ENCODE measurements at regions not wholly inside any gene's neighbourhood (a gene's known extent, or its start where the extent isn't known, plus 50 kb on each side); places are given as distances from the start of the nearest gene placed in this dataset.

DNA sequence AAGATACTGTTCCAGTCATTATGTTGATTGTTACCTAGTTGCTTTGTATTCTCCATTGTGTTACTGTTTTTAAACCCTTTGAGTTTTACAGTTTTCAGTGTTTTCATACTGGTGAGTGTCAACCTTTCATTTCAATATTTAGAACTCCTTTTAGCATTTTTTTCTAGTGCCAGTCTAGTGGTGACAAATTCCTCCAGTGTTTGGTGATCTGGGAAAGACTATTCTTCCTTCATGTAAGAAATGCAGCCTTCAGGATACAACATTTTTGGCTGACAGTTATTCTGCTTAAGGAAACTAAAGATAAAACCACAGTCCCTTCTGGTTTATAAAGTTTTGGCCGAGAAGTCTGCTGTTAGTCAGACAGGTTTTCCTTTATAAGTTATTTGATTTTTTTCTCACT lies 143.8 kb downstream of the ETAA1 start:
- no peak overlapping the region for H3K4me3 Mint-ChIP-seq
- peaks cover 20% of the 10 kb centered on the region for H3K9me3 Mint-ChIP-seq
- H3K27ac Mint-ChIP-seq = no peak overlapping the region
- no peaks in the 10 kb centered on the region for H3K27me3 Mint-ChIP-seq
- DNase-seq = no peak
- H3K4me1 Mint-ChIP-seq = no peaks in the 10 kb centered on the region
- H3K36me3 Mint-ChIP-seq (ENCODE audit: low read depth) = no peaks in the 10 kb centered on the region
- ATAC-seq = no peak

DNA sequence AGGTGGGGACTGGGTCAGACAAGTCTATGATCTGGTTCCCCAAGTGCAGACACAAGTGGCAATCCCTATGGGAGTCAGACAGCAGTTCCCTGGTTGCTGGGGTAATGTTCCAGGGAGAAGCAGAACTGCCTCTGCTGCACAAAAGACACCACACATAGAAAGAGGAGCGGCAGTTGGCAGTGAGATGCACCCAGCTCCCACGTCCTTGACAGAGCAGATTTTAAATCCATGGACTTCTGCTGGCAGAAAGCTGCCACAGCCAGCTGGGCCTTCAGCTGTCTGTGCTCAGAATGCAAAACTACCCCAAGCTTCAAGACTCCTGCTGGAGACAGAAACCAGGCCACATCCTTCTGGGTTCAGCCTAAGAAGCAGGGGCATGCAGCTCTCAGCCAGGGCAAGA lies 147.2 kb downstream of the ETAA1 start:
- no peak overlapping the region for H3K27ac Mint-ChIP-seq
- DNase-seq (no peak), ATAC-seq (no peak)
- no peaks in the 10 kb centered on the region for H3K36me3 Mint-ChIP-seq (ENCODE audit: low read depth)
- peaks cover 12% of the 10 kb centered on the region for H3K9me3 Mint-ChIP-seq
- peaks cover 2% of the 10 kb centered on the region for H3K27me3 Mint-ChIP-seq
- H3K4me1 Mint-ChIP-seq = no peaks in the 10 kb centered on the region
- no peak overlapping the region for H3K4me3 Mint-ChIP-seq

DNA sequence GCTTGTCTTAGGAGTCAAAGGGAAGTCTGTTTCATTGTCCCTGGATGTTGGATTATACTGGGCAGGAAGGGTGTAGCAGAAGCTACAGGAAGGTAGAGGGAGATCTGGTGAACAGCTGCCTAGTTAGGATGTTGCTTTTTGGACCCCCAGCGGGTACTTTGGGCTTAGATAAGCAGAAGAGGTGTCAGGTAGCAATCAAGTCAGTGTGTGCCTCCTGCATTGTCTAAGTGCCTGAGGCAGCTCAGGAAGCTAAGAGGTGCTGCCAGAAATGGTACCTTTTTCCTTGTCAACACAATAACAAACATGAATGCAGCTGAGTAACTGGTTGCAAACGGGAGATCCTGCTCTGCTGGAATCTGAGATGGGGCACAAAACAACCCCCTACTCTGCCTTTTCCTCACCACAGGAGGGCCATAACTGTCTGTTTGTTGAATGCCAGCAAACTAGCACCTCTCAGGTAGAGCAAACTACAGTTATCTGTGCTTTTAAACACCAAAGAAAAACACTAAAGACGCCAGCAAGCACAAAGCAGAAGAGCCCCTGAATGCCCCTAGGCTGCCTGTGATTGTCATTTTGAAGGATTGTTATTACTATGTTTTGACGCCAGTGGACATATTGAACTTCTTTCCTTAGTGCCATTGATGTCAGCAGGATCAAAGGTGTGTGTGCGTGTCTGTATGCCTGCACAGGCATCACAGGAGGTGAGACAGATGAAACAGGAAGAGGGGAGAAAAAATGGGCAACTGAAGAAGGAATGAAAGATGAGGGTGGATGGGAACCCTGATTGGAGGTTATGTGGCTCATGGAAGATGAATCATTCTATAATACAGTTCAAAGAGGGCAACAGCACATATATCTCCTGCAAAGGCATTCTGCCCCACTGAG lies 151.4 kb downstream of the ETAA1 start:
- no peak for DNase-seq
- Mint-ChIP-seq H3K27me3 (peaks cover 2% of the 10 kb centered on the region), H3K9me3 (peaks cover 4% of the 10 kb centered on the region), H3K4me3 (no peak overlapping the region), H3K4me1 (no peaks in the 10 kb centered on the region), H3K27ac (no peak overlapping the region), H3K36me3 (ENCODE audit: low read depth) (no peaks in the 10 kb centered on the region)
- ATAC-seq = no peak

DNA sequence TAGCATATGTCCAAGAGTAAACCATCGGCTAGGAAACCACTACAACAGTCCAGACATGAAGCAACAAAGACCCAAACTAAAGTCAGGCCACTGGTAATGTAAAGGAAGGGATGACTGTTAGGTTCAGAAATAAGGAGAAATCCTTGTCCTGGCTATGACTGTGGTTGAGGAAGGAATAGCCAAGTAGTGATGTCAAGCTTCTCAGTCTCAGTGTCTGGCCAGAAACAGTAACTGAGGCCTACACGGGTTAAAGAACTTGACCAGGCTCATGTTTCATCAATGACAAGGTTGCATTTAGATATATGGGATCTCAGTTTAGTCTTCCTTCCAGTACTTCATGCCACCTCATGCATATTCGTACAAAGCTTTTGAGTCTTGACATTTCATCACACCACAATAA lies 162.0 kb downstream of the ETAA1 start:
- H3K9me3 Mint-ChIP-seq = peaks cover 4% of the 10 kb centered on the region
- H3K4me3 Mint-ChIP-seq = no peak overlapping the region
- H3K27ac Mint-ChIP-seq = no peak overlapping the region
- DNase-seq = no peak
- ATAC-seq = no peak
- no peaks in the 10 kb centered on the region for H3K36me3 Mint-ChIP-seq (ENCODE audit: low read depth)
- no peaks in the 10 kb centered on the region for H3K4me1 Mint-ChIP-seq
- no peaks in the 10 kb centered on the region for H3K27me3 Mint-ChIP-seq

DNA sequence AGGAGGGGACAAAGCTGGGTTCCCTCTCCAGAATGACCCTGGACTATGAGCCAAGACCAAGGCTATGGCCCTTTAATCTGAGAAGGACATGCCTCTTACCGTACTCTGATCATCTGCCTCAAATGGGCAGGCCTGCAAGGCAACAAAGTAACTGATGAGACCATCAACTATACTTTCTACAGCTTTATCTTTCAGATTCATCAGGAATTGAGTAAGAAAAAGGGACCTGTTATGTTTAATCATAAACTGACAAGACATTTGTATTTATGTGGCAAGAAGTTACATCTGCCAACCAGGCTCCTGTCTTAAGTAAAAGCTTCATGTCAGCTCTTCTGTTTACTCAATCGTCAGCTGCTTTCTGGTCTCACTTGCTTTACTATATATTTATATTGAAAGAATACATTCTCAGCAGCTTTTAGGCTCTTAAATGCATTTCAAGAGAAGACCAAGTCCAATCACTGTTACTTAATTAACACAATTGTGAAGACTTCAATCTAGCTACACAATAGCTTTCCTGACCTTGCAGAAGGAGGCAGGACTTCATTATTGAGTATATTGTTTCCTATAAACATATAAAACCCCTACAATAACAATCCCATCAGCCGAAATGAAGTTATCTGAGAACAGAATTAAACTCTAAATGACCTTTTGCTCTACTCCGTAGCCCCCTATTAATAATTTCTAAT lies 163.8 kb downstream of the ETAA1 start:
- DNase-seq (no peak), ATAC-seq (no peak)
- H3K36me3 Mint-ChIP-seq (ENCODE audit: low read depth) = no peaks in the 10 kb centered on the region
- H3K9me3 Mint-ChIP-seq = peaks cover 4% of the 10 kb centered on the region
- no peaks in the 10 kb centered on the region for H3K4me1 Mint-ChIP-seq
- H3K27ac Mint-ChIP-seq = no peak overlapping the region
- H3K27me3 Mint-ChIP-seq = no peaks in the 10 kb centered on the region
- no peak overlapping the region for H3K4me3 Mint-ChIP-seq

DNA sequence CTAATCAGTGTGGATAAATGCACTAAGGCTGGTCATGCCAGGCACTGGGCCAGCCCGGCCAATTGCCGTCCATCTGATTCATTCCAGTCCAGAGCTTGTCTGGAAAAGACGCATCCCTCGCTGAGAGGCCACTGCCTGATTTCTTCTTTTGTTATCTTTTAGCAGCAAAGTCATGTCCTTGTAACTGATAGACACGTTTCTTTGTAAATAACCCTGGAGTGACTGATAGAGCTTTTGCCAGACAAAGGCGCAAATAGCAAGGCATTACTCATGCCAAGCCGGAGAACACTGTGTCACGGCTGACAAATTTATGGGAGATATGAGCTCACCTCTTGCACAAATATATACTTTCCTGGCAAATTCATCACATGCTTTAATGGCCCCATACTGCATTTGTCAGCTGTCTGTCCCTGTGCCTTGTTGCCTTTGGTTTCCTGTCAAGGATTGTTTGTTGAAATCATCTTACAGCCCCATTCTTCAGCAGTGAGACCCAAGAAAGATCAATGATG lies 164.4 kb downstream of the ETAA1 start:
- H3K27me3 Mint-ChIP-seq = no peaks in the 10 kb centered on the region
- H3K36me3 Mint-ChIP-seq (ENCODE audit: low read depth) = no peaks in the 10 kb centered on the region
- no peak overlapping the region for H3K4me3 Mint-ChIP-seq
- ATAC-seq (no peak), DNase-seq (no peak)
- no peak overlapping the region for H3K27ac Mint-ChIP-seq
- H3K9me3 Mint-ChIP-seq = peaks cover 4% of the 10 kb centered on the region
- H3K4me1 Mint-ChIP-seq = no peaks in the 10 kb centered on the region

DNA sequence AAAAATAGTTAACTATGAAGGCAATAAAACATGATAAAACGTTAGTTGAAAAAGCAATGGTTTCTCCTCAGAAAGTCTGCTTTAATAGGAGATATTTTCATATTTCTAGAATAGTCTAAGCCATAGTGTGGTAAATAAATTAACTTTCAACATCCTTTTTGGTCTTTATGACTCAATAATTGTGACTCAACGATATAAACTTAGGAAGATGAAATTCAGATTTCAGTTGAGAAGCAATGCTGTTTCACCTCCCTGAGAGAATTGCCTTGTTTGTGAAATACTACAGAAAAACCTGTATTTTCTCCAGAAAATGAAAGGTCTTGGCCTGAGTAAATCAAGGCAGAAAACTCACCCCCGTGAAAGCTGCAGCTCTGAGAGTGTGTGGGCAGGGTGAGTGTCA lies 166.9 kb downstream of the ETAA1 start:
- H3K27me3 Mint-ChIP-seq = no peaks in the 10 kb centered on the region
- ATAC-seq = no peak
- no peaks in the 10 kb centered on the region for H3K4me1 Mint-ChIP-seq
- no peak overlapping the region for H3K4me3 Mint-ChIP-seq
- DNase-seq = no peak
- H3K9me3 Mint-ChIP-seq = peaks cover 4% of the 10 kb centered on the region
- H3K27ac Mint-ChIP-seq = no peak overlapping the region
- no peaks in the 10 kb centered on the region for H3K36me3 Mint-ChIP-seq (ENCODE audit: low read depth)

DNA sequence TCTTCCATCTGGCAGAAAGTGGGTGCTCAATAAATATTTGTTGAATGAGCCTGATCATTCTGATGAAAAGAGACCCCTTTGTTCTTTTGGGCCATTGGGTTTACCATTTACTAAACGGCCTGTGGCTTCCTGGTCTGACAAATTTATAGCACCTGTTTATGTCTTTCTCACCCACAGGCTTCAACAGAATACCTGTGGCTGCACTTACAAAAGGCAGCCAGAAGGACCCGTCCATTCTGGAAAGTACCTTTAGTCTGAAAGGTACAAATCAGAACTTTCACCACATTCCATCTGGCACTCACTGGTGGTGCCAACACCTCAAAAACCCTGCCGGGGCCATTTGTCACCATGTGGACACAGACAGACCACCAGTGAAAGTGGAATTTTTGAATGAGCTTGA lies 167.5 kb downstream of the ETAA1 start:
- ATAC-seq = no peak
- DNase-seq = no peak
- H3K4me1 Mint-ChIP-seq = no peaks in the 10 kb centered on the region
- no peak overlapping the region for H3K27ac Mint-ChIP-seq
- no peaks in the 10 kb centered on the region for H3K36me3 Mint-ChIP-seq (ENCODE audit: low read depth)
- H3K4me3 Mint-ChIP-seq = no peak overlapping the region
- H3K27me3 Mint-ChIP-seq = no peaks in the 10 kb centered on the region
- peaks cover 4% of the 10 kb centered on the region for H3K9me3 Mint-ChIP-seq

DNA sequence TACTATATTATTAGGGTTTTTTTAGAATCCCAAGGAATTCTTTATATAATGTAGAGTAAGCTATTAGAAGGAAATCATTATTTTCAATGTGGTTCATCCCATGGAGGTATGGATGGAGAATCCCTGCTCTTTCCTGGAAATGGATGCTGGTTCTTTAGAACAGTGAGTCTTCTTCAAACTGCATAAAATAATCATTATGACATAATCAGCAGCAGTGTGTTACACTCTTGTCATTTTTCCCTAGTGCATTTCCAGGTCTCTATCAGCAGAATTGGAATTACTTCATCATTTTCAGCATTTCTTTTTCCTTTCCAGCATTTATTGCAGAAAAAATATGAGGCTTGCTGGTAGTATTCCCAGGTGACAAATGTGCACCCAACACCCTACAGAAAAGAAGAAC lies 168.1 kb downstream of the ETAA1 start:
- DNase-seq = no peak

DNA sequence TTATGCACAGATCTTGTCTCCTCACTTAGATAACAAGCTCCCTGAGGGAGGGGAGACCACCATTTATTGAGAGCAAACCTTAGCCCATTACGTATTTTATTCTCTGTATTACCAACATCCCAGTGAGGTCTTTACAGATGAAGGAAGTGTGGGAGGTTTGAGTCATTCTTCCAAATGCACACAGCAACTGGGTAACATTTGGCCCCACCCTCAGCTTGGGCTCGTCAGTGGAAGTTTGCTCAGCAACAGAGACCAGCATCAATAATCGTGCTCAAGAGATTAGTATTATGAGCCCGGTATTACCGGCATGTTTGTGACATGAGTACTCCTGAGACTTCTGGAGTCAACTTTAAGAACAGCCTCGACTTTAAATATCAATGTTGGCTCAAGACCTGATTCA lies 168.6 kb downstream of the ETAA1 start:
- ATAC-seq (no peak), DNase-seq (no peak)
- Mint-ChIP-seq H3K4me3 (no peak overlapping the region), H3K9me3 (no peaks in the 10 kb centered on the region), H3K27me3 (no peaks in the 10 kb centered on the region), H3K36me3 (ENCODE audit: low read depth) (no peaks in the 10 kb centered on the region), H3K4me1 (no peaks in the 10 kb centered on the region), H3K27ac (no peak overlapping the region)

More for the DNA sequence above, 168.1 kb downstream of the ETAA1 start:
- no peaks in the 10 kb centered on the region for H3K36me3 Mint-ChIP-seq (ENCODE audit: low read depth)
- H3K9me3 Mint-ChIP-seq = peaks cover 1% of the 10 kb centered on the region
- no peak overlapping the region for H3K4me3 Mint-ChIP-seq
- H3K27me3 Mint-ChIP-seq = no peaks in the 10 kb centered on the region
- ATAC-seq = no peak
- H3K27ac Mint-ChIP-seq = no peak overlapping the region
- no peaks in the 10 kb centered on the region for H3K4me1 Mint-ChIP-seq

DNA sequence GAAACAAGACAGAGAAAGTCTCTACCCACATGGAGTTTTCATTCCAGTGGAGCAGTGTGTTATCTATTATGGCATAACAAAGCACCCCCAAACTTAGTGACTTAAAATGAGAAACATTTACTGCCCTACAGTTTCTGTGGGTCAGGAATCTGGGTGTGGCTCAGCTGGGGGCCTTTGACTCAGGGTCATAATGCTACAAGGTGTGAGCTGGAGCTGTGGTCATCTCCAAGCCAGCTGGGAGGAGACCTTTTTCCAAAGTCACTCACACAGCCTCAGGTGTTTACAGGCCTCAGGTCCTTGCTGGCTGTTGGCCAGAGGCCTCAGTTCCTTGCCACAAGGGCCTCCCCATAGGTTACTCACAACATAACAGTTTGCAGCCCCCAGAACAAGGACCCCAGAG lies 169.2 kb downstream of the ETAA1 start:
- H3K36me3 Mint-ChIP-seq (ENCODE audit: low read depth) = no peaks in the 10 kb centered on the region
- no peaks in the 10 kb centered on the region for H3K27me3 Mint-ChIP-seq
- H3K4me3 Mint-ChIP-seq = no peak overlapping the region
- H3K9me3 Mint-ChIP-seq = no peaks in the 10 kb centered on the region
- ATAC-seq = no peak
- H3K4me1 Mint-ChIP-seq = no peaks in the 10 kb centered on the region
- DNase-seq = no peak
- H3K27ac Mint-ChIP-seq = no peak overlapping the region

DNA sequence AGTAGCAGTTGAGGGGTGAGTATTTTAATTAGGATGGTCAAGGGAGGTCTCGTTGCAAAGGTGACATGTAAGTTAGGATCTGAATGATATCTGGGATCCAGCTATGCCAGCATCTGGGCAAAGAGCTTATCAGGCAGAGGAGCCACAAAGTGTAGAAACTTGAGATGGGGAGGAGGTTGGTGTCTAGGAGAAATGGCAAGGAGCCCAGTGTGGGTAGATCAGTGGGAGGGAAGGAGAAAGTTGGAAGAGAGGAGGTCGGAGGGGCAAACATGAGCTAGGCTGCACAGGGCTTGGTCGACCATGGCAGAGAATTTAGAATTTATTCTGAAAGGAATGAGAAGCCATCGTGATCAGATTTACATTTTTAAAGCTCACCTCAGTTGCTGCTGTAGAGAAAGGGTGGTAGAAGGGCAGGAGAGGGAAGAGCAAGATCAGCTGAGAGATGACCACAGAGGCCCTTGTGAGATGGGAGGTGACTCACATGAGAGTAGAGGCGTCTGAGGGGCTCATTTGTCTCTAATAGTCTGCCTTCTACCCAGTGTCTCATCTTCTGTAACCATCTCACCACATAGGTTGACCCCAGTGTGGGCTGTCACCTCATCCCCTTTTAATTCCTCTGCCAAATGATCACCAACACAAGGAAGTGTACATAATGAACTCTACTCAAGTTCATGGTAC lies 170.0 kb downstream of the ETAA1 start:
- Mint-ChIP-seq H3K27me3 (no peaks in the 10 kb centered on the region), H3K27ac (no peak overlapping the region), H3K36me3 (ENCODE audit: low read depth) (no peaks in the 10 kb centered on the region), H3K4me3 (no peak overlapping the region), H3K9me3 (no peaks in the 10 kb centered on the region), H3K4me1 (no peaks in the 10 kb centered on the region)
- DNase-seq (no peak), ATAC-seq (no peak)

DNA sequence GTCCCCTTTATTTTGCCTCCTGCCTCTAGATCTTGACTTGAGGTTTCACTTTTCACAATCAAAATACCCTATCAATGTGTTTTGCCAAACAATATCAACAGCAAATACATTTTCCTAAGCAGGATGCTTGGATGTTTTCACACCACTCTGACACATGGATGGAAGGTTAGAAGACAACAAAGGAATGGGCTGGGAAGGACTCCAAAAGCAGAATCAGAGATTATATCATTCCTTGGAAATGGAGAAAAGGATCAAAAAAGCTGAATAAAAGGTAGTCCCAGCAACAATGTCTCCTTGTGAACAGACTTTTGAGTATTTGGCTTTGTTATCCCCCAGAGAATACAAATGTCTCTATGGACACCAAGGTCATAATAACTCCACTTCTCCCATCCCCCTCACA lies 170.8 kb downstream of the ETAA1 start:
- no peak overlapping the region for H3K4me3 Mint-ChIP-seq
- DNase-seq (no peak), ATAC-seq (no peak)
- no peak overlapping the region for H3K27ac Mint-ChIP-seq
- no peaks in the 10 kb centered on the region for H3K27me3 Mint-ChIP-seq
- no peaks in the 10 kb centered on the region for H3K36me3 Mint-ChIP-seq (ENCODE audit: low read depth)
- no peaks in the 10 kb centered on the region for H3K9me3 Mint-ChIP-seq
- no peaks in the 10 kb centered on the region for H3K4me1 Mint-ChIP-seq

DNA sequence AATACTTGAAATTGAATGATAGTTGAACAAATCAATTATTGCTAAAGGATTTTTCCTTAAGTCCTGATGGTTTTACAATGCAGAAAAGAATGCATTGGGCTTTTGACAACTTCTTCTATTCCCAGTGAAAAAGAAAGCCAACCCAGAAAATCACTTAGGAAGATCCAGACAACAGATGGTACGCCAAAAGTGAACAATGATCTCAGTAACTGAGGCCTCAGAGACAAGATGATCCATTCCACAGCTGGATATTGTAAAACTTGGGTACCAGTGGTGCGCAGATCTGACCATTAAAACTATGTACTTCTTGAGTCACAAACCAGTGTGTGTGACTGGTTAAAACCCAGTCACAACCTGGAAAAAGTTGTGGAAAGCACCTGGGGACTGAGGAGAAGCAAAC lies 173.5 kb downstream of the ETAA1 start:
- no peaks in the 10 kb centered on the region for H3K27me3 Mint-ChIP-seq
- H3K36me3 Mint-ChIP-seq (ENCODE audit: low read depth) = no peaks in the 10 kb centered on the region
- H3K27ac Mint-ChIP-seq = no peak overlapping the region
- DNase-seq (no peak), ATAC-seq (no peak)
- H3K4me3 Mint-ChIP-seq = no peak overlapping the region
- H3K4me1 Mint-ChIP-seq = no peaks in the 10 kb centered on the region
- H3K9me3 Mint-ChIP-seq = no peaks in the 10 kb centered on the region

Measured in activated naive CD8-positive, alpha-beta T cell treated with anti-CD3 and anti-CD28 coated beads, Interleukin-2, amount 50 U/mL, for 24 hours (primary cell).